Endothelial cell of umbilical vein (primary cell): ENCODE measurements at regions not wholly inside any gene's neighbourhood (a gene's known extent, or its start where the extent isn't known, plus 50 kb on each side); places are given as distances from the start of the nearest gene placed in this dataset.

ENCODE experiments used
- BruUV-seq: library from RNA; stranded (reverse); fragments of 400-500 nt; replicated peaks from 2 replicates; lab custom pipeline; 2021; lab: Mats Ljungman, UMichigan
- CTCF ChIA-PET: fragments of 300-600, 350-600 bp; sonication (Branson Sonifier 250); formaldehyde crosslinking; loops from one replicate; lab custom pipeline; 2021; ENCODE audit warnings: antibody characterized with exemption, inconsistent platforms; lab: Charles Lee
- POLR2A ChIA-PET: fragments of 300-600, 350-600 bp; sonication (Branson Sonifier 250); formaldehyde crosslinking; loops from one replicate; lab custom pipeline; 2021; ENCODE audit warnings: antibody characterized with exemption, inconsistent platforms; lab: Charles Lee
- DNase-seq: peaks from one replicate; pipeline ENCODE4 v3.0.0-alpha.2; 2011; ENCODE audit warnings: low read depth, low spot score
- FAIRE-seq: peaks from 2 replicates; lab custom pipeline; 2011; peaks lifted over from hg19 to GRCh38; lab: Jason Lieb, UNC
- H2AFZ ChIP-seq: 2 replicates; pipeline ENCODE4 v1.6.0; 2012; ENCODE audit warnings: low read depth, low read length, control low read depth, inconsistent platforms
- H3K27ac ChIP-seq: 2 replicates; pipeline ENCODE4 v1.5.1; 2011; ENCODE audit warnings: low read depth, mild to moderate bottlenecking, control low read depth, low read length, moderate library complexity; ENCODE audit not compliant: insufficient read depth
- H3K27me3 ChIP-seq, 2 experiments: 2 replicates each; pipeline versions ENCODE4 v1.6.0 to v1.6.1; 2011; ENCODE audit warnings: low read length in 2 of 2, mixed read lengths in 1 of 2; ENCODE audit not compliant: control insufficient read depth in 2 of 2, insufficient read depth in 2 of 2
- H3K36me3 ChIP-seq, 2 experiments: 2 replicates in 1 of 2; 3 replicates in 1 of 2; pipeline ENCODE4 v1.5.1; 2011; ENCODE audit warnings: low read length in 2 of 2, mild to moderate bottlenecking in 1 of 2, moderate library complexity in 1 of 2; ENCODE audit not compliant: control insufficient read depth in 2 of 2, insufficient read depth in 2 of 2; ENCODE audit errors: extremely low read depth in 1 of 2
- H3K4me1 ChIP-seq: 3 replicates; pipeline ENCODE4 v1.5.1; 2011; ENCODE audit warnings: mild to moderate bottlenecking, low read length; ENCODE audit not compliant: control insufficient read depth, insufficient read depth; ENCODE audit errors: extremely low read depth
- H3K4me2 ChIP-seq: 2 replicates; pipeline ENCODE4 v1.6.1; 2011; ENCODE audit warnings: low read length, control low read depth, mixed read lengths; ENCODE audit not compliant: insufficient read depth
- H3K4me3 ChIP-seq, 3 experiments: fragments of 200-600 bp in 1 of 3; sonication (generic), shearing (Covaris generic) in 1 of 3; replicated peaks in 1 of 3; 2 replicates each; pipeline ENCODE4 v1.5.1; 2011 to 2016; ENCODE audit warnings: control low read depth in 3 of 3, low read length in 3 of 3, mild to moderate bottlenecking in 2 of 3, inconsistent platforms in 1 of 3, low read depth in 1 of 3, moderate library complexity in 1 of 3; ENCODE audit not compliant: insufficient read depth in 1 of 3
- H3K79me2 ChIP-seq: 2 replicates; pipeline ENCODE4 v1.6.0; 2012; ENCODE audit warnings: low read length, inconsistent platforms; ENCODE audit not compliant: control insufficient read depth, insufficient read depth
- H3K9ac ChIP-seq: replicated peaks from 2 replicates; pipeline ENCODE3; 2011; ENCODE audit warnings: low read length, control low read depth; ENCODE audit not compliant: insufficient read depth; ENCODE audit errors: extremely low read depth
- H3K9me1 ChIP-seq: replicated peaks from 3 replicates; pipeline ENCODE4 v1.6.0; 2011; ENCODE audit warnings: mild to moderate bottlenecking, low read length; ENCODE audit not compliant: control insufficient read depth, insufficient read depth; ENCODE audit errors: extremely low read depth
- H3K9me3 ChIP-seq: replicated peaks from 2 replicates; pipeline ENCODE4 v1.5.1; 2012; ENCODE audit warnings: low read length, inconsistent platforms; ENCODE audit not compliant: control insufficient read depth, insufficient read depth
- H4K20me1 ChIP-seq: replicated peaks from 2 replicates; pipeline ENCODE3; 2011; ENCODE audit warnings: mild to moderate bottlenecking, low read length; ENCODE audit not compliant: control insufficient read depth, insufficient read depth; ENCODE audit errors: extremely low read depth
- EZH2 ChIP-seq: IDR thresholded peaks from 2 replicates; pipeline ENCODE4 v1.6.1; 2012; ENCODE audit warnings: borderline replicate concordance, low read depth, mild to moderate bottlenecking, moderate library complexity, low read length, inconsistent platforms; ENCODE audit not compliant: severe bottlenecking
- FOS ChIP-seq: IDR thresholded peaks from 2 replicates; pipeline ENCODE4 v1.6.1; 2011; ENCODE audit warnings: mild to moderate bottlenecking, low read length, moderate library complexity, borderline replicate concordance; ENCODE audit not compliant: insufficient read depth
- GATA2 ChIP-seq: IDR thresholded peaks from 2 replicates; pipeline ENCODE4 v1.7.0; 2011; ENCODE audit warnings: low read depth, mild to moderate bottlenecking, moderate library complexity, mixed read lengths, low read length; ENCODE audit not compliant: insufficient read length, insufficient read depth
- JUN ChIP-seq: IDR thresholded peaks from 2 replicates; pipeline ENCODE4 v1.6.1; 2011; ENCODE audit warnings: borderline replicate concordance, low read depth; ENCODE audit not compliant: insufficient read length, insufficient read depth
- MYC ChIP-seq: IDR thresholded peaks from one replicate; pipeline ENCODE4 v1.6.1; 2011; ENCODE audit warnings: mild to moderate bottlenecking, low read depth, low read length
- POLR2A ChIP-seq: IDR thresholded peaks from 2 replicates; pipeline ENCODE4 v1.6.1; 2012; ENCODE audit warnings: low read depth, mild to moderate bottlenecking, control low read depth, low read length
- POLR2AphosphoS5 ChIP-seq: IDR thresholded peaks from 2 replicates; pipeline ENCODE4 v1.6.1; 2012; ENCODE audit warnings: low read depth, mild to moderate bottlenecking, control low read depth, low read length, moderate library complexity; ENCODE audit not compliant: insufficient read depth
- dilution Hi-C: fragments of 300-500 bp; cut with MboI; formaldehyde crosslinking; loops from one replicate; pipeline ENCODE4 v1.15.0; 2019; ENCODE audit warnings: low sequenced_read_pairs; ENCODE audit not compliant: extremely low pct_ligation_motif_present
- intact Hi-C: fragments of 100-400 bp; cut with micrococcal nuclease; formaldehyde crosslinking; loops from one replicate; pipeline ENCODE4 v1.10.0; 2022
- TF ChIP-seq, protein P1 (sequence below), 2 donors: IDR thresholded peaks; 1 replicate in 1 of 2; 2 replicates in 1 of 2; pipeline ENCODE4 v1.5.1; 2011; ENCODE audit warnings: low read length in 2 of 2, mild to moderate bottlenecking in 2 of 2, moderate library complexity in 2 of 2, control low read depth in 1 of 2, inconsistent platforms in 1 of 2, low read depth in 1 of 2; ENCODE audit not compliant: insufficient read depth in 1 of 2; ENCODE audit errors: extremely low read depth in 1 of 2
- TF ChIP-seq, protein P2 (sequence below): IDR thresholded peaks from 2 replicates; pipeline ENCODE4 v1.6.1; 2011; ENCODE audit not compliant: insufficient read depth, insufficient read length

- H3K27me3 ChIP-seq, result no peaks in the 10 kb centered on the region
- no peak overlapping the region for H3K4me3 ChIP-seq
- ChIA-PET CTCF (interaction anchor here (0.6 to 1.8 kb wide), 4 partner anchors 10 to 286 kb away, joined by 3 to 6 read pairs (median 3); no protein-coding TSS in a partner anchor), POLR2A (no interaction called here)
- H2AFZ ChIP-seq, result no peak overlapping the region
- no peaks in the 10 kb centered on the region for H3K9me3 ChIP-seq
- no peaks in the 10 kb centered on the region for H4K20me1 ChIP-seq
- H3K9me1 ChIP-seq, result no peaks in the 10 kb centered on the region
- H3K4me1 ChIP-seq, result no peaks in the 10 kb centered on the region
- FAIRE-seq, result no peak
- no peaks in the 10 kb centered on the region for H3K79me2 ChIP-seq
- H3K27ac ChIP-seq, result no peak overlapping the region
- no peak overlapping the region for H3K9ac ChIP-seq
- DNase-seq, result no peak
- no peaks in the 10 kb centered on the region for H3K36me3 ChIP-seq
- H3K4me2 ChIP-seq, result no peak overlapping the region
- dilution Hi-C loops, result no loop called here
- no TSS peak for BruUV-seq
- intact Hi-C loops, result no loop called here
- TF ChIP-seq FOS (no peak), JUN (no peak), MYC (no peak), GATA2 (no peak), POLR2AphosphoS5 (no peak), POLR2A (no peak), EZH2 (no peak)
- TF ChIP-seq, protein P1, sequence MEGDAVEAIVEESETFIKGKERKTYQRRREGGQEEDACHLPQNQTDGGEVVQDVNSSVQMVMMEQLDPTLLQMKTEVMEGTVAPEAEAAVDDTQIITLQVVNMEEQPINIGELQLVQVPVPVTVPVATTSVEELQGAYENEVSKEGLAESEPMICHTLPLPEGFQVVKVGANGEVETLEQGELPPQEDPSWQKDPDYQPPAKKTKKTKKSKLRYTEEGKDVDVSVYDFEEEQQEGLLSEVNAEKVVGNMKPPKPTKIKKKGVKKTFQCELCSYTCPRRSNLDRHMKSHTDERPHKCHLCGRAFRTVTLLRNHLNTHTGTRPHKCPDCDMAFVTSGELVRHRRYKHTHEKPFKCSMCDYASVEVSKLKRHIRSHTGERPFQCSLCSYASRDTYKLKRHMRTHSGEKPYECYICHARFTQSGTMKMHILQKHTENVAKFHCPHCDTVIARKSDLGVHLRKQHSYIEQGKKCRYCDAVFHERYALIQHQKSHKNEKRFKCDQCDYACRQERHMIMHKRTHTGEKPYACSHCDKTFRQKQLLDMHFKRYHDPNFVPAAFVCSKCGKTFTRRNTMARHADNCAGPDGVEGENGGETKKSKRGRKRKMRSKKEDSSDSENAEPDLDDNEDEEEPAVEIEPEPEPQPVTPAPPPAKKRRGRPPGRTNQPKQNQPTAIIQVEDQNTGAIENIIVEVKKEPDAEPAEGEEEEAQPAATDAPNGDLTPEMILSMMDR (IDR thresholded peaks at IDR 0.05; ENCODE audit: extremely low read depth in 1 of 2, insufficient read depth in 1 of 2, low read depth in 1 of 2, low read length in 2 of 2), result no peak
- TF ChIP-seq, protein P2, sequence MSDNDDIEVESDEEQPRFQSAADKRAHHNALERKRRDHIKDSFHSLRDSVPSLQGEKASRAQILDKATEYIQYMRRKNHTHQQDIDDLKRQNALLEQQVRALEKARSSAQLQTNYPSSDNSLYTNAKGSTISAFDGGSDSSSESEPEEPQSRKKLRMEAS, result no peak
Observed at GRCh38 chr18:54696616-54697293, 105.7 kb downstream of the DYNAP start.
